ENCODE measurements at regions not wholly inside any gene's neighbourhood (a gene's known extent, or its start where the extent isn't known, plus 50 kb on each side); places are given as distances from the start of the nearest gene placed in this dataset.

DNA sequence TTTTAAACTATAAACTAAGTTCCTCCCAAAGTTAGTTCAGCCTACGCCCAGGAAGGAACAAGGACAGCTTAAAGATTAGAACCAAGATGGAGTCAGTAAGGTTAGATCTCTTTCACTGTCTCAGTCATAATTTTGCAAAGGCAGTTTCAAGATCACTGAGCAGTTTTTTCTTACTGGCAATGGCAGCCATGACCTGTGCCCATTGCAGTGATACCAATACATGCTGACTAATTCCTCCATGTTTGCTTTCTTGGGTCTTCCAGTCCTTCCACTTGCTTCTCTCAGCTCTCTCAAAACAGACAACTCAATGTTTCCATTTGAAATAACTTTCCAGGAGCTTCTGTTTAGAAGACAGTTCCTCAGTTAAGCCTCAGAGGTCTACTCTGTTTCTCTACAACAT is 79.5 kb downstream of the PCDH18 start:
- Histone ChIP-seq H3K27me3 (ENCODE audit: control insufficient read depth, insufficient read depth, low read length) (no peaks in the 10 kb centered on the region), H3K27ac (no peak overlapping the region), H3K4me2 (ENCODE audit: low read length) (no peak overlapping the region), H3K9ac (no peak overlapping the region), H3K4me3 (ENCODE audit: low read depth, low read length) (no peak overlapping the region), H3K36me3 (ENCODE audit: control insufficient read depth, insufficient read depth, low read length) (no peaks in the 10 kb centered on the region), H3K9me3 (ENCODE audit: control insufficient read depth, low read length) (no peaks in the 10 kb centered on the region), H2AFZ (no peak overlapping the region), H3K79me2 (no peaks in the 10 kb centered on the region), H3K4me1 (no peaks in the 10 kb centered on the region)
- TF ChIP-seq, protein P1, sequence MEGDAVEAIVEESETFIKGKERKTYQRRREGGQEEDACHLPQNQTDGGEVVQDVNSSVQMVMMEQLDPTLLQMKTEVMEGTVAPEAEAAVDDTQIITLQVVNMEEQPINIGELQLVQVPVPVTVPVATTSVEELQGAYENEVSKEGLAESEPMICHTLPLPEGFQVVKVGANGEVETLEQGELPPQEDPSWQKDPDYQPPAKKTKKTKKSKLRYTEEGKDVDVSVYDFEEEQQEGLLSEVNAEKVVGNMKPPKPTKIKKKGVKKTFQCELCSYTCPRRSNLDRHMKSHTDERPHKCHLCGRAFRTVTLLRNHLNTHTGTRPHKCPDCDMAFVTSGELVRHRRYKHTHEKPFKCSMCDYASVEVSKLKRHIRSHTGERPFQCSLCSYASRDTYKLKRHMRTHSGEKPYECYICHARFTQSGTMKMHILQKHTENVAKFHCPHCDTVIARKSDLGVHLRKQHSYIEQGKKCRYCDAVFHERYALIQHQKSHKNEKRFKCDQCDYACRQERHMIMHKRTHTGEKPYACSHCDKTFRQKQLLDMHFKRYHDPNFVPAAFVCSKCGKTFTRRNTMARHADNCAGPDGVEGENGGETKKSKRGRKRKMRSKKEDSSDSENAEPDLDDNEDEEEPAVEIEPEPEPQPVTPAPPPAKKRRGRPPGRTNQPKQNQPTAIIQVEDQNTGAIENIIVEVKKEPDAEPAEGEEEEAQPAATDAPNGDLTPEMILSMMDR (IDR thresholded peaks at IDR 0.05) = no peak

DNA sequence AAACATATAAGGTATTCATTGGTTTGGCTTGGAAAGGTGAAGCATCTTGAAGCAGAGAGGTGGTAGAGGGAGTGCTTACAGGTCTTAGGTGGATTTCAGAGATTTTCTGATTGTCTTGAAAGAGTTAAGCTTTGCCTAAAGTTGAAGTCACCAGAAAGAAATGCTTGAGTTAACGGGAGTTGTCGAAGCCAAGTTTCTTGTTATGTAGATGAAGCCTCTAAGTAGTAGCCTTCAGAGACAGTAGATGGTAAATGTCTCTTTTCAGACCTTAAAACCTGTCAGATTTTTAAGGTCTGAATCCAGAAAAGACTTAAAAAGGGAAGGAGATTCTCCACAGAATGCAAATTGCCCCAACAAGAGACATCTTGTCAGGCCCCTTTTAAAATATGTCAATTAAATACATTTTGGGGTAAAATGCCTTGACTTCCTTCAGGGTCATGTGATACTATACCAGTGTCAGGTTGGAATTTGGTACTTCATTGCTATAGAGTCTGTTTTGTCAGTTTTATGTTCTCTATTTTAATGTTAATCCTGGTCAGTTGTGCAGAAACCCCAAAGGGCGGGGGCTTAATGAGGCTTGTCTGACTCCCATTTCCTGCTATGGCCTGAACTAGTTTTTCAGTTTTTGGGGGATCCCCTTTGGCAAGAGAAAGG is 81.0 kb downstream of the PCDH18 start:
- no peaks in the 10 kb centered on the region for H3K27me3 ChIP-seq (ENCODE audit: control insufficient read depth, insufficient read depth, low read length)
- H3K9ac ChIP-seq = no peak overlapping the region
- H3K36me3 ChIP-seq (ENCODE audit: control insufficient read depth, insufficient read depth, low read length) = no peaks in the 10 kb centered on the region
- no peaks in the 10 kb centered on the region for H3K4me1 ChIP-seq
- no peak overlapping the region for H3K4me3 ChIP-seq (ENCODE audit: low read depth, low read length)
- no peaks in the 10 kb centered on the region for H3K9me3 ChIP-seq (ENCODE audit: control insufficient read depth, low read length)
- no peak overlapping the region for H3K27ac ChIP-seq
- no peak overlapping the region for H3K4me2 ChIP-seq (ENCODE audit: low read length)
- TF ChIP-seq, protein P1 (IDR thresholded peaks at IDR 0.05) = no peak
- H2AFZ ChIP-seq = no peak overlapping the region
- H3K79me2 ChIP-seq = no peaks in the 10 kb centered on the region

DNA sequence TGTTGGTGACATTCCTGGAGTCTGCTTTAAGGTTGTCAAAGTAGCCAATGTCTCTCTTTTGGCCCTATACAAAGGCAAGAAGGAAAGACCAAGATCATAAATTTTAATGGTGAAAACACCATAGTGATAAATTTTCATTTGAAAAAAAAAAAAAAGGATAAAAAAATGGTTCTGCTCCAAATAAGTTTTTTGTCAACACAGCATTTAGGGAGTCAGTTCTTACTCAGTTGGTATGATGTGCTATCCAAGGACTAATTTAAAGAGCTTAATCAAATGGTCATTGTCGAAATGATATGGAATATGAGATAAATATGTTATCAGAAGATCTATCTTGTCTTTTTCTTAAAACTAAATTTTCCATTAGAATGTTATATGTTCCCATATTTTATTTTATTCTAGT is 83.9 kb downstream of the PCDH18 start:
- Histone ChIP-seq H3K9ac (no peak overlapping the region), H3K4me2 (ENCODE audit: low read length) (no peak overlapping the region), H2AFZ (no peak overlapping the region), H3K4me3 (ENCODE audit: low read depth, low read length) (no peak overlapping the region), H3K4me1 (no peaks in the 10 kb centered on the region), H3K9me3 (ENCODE audit: control insufficient read depth, low read length) (no peaks in the 10 kb centered on the region), H3K27ac (no peak overlapping the region), H3K79me2 (no peaks in the 10 kb centered on the region), H3K36me3 (ENCODE audit: control insufficient read depth, insufficient read depth, low read length) (no peaks in the 10 kb centered on the region), H3K27me3 (ENCODE audit: control insufficient read depth, insufficient read depth, low read length) (no peaks in the 10 kb centered on the region)
- TF ChIP-seq, protein P1 (IDR thresholded peaks at IDR 0.05) = no peak

DNA sequence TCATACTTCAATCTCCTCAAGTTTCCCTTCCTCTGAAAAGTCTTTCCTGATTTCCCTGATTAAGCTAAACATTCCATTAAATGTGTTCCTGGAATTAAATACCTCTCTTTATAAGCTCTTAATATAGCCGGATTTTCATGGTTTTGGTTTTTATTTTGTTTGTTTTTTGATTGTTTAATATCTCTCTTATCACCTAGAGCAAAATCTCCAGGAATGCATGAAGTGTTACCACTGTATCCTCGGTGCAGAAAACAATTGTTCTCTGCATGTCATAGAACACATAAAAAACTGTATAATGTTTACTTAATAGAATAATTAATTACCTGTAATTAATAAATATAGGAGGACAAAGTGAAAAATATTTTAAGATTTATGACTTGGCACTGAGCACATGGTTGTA is 86.2 kb downstream of the PCDH18 start:
- Histone ChIP-seq H2AFZ (no peak overlapping the region), H3K27me3 (ENCODE audit: control insufficient read depth, insufficient read depth, low read length) (no peaks in the 10 kb centered on the region), H3K9me3 (ENCODE audit: control insufficient read depth, low read length) (no peaks in the 10 kb centered on the region), H3K4me3 (ENCODE audit: low read depth, low read length) (no peak overlapping the region), H3K79me2 (no peaks in the 10 kb centered on the region), H3K9ac (no peak overlapping the region), H3K36me3 (ENCODE audit: control insufficient read depth, insufficient read depth, low read length) (no peaks in the 10 kb centered on the region), H3K4me2 (ENCODE audit: low read length) (no peak overlapping the region), H3K27ac (no peak overlapping the region), H3K4me1 (no peaks in the 10 kb centered on the region)
- TF ChIP-seq, protein P1 (IDR thresholded peaks at IDR 0.05) = no peak

Data from parathyroid adenoma (tissue), 2 donors.